A673 (cell line): ENCODE measurements at regions not wholly inside any gene's neighbourhood (a gene's known extent, or its start where the extent isn't known, plus 50 kb on each side); places are given as distances from the start of the nearest gene placed in this dataset.

Experiments
- BruUV-seq: library from RNA; stranded (reverse); fragments of 400-500 nt; replicated peaks from 2 replicates; lab custom pipeline; 2021; lab: Mats Ljungman, UMichigan
- CTCF ChIA-PET: fragments of 300-600 bp; sonication (Branson Sonifier 250); formaldehyde crosslinking; loops from one replicate; lab custom pipeline; 2022; ENCODE audit warnings: antibody characterized with exemption; lab: Charles Lee
- POLR2A ChIA-PET: fragments of 300-600 bp; sonication (Branson Sonifier 250); formaldehyde crosslinking; loops from one replicate; lab custom pipeline; 2022; ENCODE audit warnings: antibody characterized with exemption; ENCODE audit not compliant: low non-redundant PET; lab: Charles Lee
- DNase-seq: peaks from one replicate; pipeline ENCODE4 v3.0.0-alpha.2; 2015; ENCODE audit warnings: low spot score
- H3K27ac ChIP-seq: fragments of 200-600 bp; sonication (generic); 2 replicates; pipeline ENCODE4 v1.5.1; 2016; ENCODE audit warnings: mixed run types, low read depth, mild to moderate bottlenecking, mixed read lengths, antibody characterized with exemption, low read length; ENCODE audit not compliant: poor library complexity, severe bottlenecking
- H3K27me3 ChIP-seq: fragments of 200-600 bp; sonication (generic); replicated peaks from 2 replicates; pipeline ENCODE4 v1.6.1; 2017; ENCODE audit warnings: mixed run types, low read depth, mild to moderate bottlenecking, mixed read lengths, antibody characterized with exemption, low read length; ENCODE audit not compliant: insufficient read depth, poor library complexity
- H3K36me3 ChIP-seq: fragments of 200-600 bp; sonication (generic); 2 replicates; pipeline ENCODE4 v1.6.1; 2016; ENCODE audit warnings: mixed run types, mild to moderate bottlenecking, mixed read lengths, antibody characterized with exemption, low read length; ENCODE audit not compliant: insufficient read depth, poor library complexity, severe bottlenecking
- H3K4me1 ChIP-seq: fragments of 200-600 bp; sonication (generic); 2 replicates; pipeline ENCODE4 v1.6.1; 2017; ENCODE audit warnings: mixed run types, mild to moderate bottlenecking, mixed read lengths, antibody characterized with exemption, low read length; ENCODE audit not compliant: insufficient read depth, poor library complexity, severe bottlenecking
- H3K4me3 ChIP-seq: fragments of 200-600 bp; sonication (generic); 2 replicates; pipeline ENCODE4 v1.5.1; 2016; ENCODE audit warnings: low read depth, mixed run types, mild to moderate bottlenecking, mixed read lengths, low read length; ENCODE audit not compliant: poor library complexity, severe bottlenecking
- H3K9me3 ChIP-seq: fragments of 200-600 bp; sonication (generic); 2 replicates; pipeline ENCODE4 v1.6.1; 2016; ENCODE audit warnings: mixed run types, low read depth, mild to moderate bottlenecking, mixed read lengths, antibody characterized with exemption, low read length; ENCODE audit not compliant: poor library complexity, severe bottlenecking
- EZH2 ChIP-seq: fragments of 200-600 bp; sonication (generic); IDR thresholded peaks from 2 replicates; pipeline ENCODE4 v1.6.1; 2017; ENCODE audit warnings: borderline replicate concordance, low read depth, mild to moderate bottlenecking, mixed read lengths, antibody characterized with exemption, low read length; ENCODE audit not compliant: poor library complexity, severe bottlenecking
- intact Hi-C: fragments of 100-400 bp; cut with micrococcal nuclease; formaldehyde crosslinking; loops from one replicate; pipeline ENCODE4 v1.10.0; 2022; ENCODE audit not compliant: unreplicated experiment
- TF ChIP-seq, protein P1 (sequence below): fragments of 300-800, 200-600 bp; sonication (generic); conservative IDR thresholded peaks from 2 replicates; pipeline ENCODE4 v1.5.1; 2017; ENCODE audit warnings: low read depth, mild to moderate bottlenecking, antibody characterized with exemption, low read length, moderate library complexity, mixed read lengths

DNA sequence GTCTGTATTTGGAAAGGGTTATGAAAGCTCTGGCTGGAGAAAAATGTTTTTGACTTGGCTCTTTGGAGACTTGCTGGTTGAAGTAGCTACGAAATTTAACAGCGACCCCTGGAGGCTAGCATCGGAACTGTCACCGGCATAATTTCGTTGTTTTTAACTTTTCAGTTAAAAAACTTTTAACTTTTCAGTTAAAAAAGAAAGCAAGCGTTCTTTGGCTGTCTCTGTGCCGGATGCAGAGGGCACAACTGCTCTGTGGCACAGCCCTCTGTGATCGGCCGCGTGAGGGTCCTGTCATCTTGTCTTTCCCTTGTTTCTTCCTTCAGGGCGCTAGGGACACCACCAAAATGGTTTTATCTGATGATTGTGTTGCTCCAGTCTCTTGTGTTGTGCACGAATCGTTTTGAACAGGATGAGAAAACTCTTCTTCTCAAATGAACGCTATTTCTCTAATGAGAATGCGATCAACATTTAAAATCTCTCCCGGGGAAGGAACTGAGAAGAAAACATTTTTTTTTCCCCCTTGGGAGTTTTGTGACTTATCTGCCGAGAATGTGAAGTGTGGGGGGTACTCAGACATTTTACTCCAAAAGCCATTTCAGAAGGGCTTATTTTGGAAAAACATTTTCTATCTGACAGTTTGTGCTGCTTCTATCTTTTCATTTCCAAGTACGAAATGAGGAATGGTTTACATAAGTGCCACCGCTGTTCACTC, 57.1 kb downstream of the ADCYAP1 start:
- H3K4me3 ChIP-seq, result no peak overlapping the region
- intact Hi-C loops, result loop anchor here (5.0 kb wide), 1 partner anchor 99 kb away; no protein-coding TSS in a partner anchor
- ChIA-PET POLR2A (no interaction called here), CTCF (interaction anchor here (0.6 to 0.7 kb wide), 2 partner anchors 45 to 65 kb away, joined by 3 read pairs; no protein-coding TSS in a partner anchor)
- peaks cover 79% of the 10 kb centered on the region for H3K27me3 ChIP-seq
- H3K36me3 ChIP-seq, result no peaks in the 10 kb centered on the region
- no TSS peak for BruUV-seq
- H3K27ac ChIP-seq, result no peak overlapping the region
- TF ChIP-seq EZH2, result no peak
- TF ChIP-seq, protein P1, sequence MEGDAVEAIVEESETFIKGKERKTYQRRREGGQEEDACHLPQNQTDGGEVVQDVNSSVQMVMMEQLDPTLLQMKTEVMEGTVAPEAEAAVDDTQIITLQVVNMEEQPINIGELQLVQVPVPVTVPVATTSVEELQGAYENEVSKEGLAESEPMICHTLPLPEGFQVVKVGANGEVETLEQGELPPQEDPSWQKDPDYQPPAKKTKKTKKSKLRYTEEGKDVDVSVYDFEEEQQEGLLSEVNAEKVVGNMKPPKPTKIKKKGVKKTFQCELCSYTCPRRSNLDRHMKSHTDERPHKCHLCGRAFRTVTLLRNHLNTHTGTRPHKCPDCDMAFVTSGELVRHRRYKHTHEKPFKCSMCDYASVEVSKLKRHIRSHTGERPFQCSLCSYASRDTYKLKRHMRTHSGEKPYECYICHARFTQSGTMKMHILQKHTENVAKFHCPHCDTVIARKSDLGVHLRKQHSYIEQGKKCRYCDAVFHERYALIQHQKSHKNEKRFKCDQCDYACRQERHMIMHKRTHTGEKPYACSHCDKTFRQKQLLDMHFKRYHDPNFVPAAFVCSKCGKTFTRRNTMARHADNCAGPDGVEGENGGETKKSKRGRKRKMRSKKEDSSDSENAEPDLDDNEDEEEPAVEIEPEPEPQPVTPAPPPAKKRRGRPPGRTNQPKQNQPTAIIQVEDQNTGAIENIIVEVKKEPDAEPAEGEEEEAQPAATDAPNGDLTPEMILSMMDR, result peak; percentile 96
- peak; percentile 51 for DNase-seq
- no peaks in the 10 kb centered on the region for H3K4me1 ChIP-seq
- H3K9me3 ChIP-seq, result no peaks in the 10 kb centered on the region

DNA sequence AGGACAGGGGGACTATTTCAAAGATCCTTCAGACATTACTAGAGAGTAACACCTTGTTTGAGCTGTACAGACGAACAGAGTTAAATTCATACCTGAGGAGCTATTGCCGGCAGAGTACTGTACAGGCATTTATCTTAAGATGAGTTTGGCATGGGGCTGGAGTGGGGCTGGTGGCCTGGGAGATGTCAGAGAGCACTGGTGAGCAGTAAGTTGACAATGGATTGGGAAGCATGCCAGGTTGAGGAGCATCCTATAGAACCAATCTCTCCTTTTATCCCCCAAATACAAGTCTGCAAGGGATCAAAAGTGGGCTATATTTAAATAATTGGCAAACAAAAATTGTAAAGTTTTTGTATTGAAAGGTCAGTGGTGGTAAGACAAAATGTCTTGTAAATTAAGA, 58.6 kb downstream of the ADCYAP1 start:
- Histone ChIP-seq H3K4me1 (no peaks in the 10 kb centered on the region), H3K9me3 (no peaks in the 10 kb centered on the region), H3K36me3 (no peaks in the 10 kb centered on the region), H3K4me3 (no peak overlapping the region), H3K27me3 (peaks cover 65% of the 10 kb centered on the region), H3K27ac (no peak overlapping the region)
- ChIA-PET CTCF (no interaction called here), POLR2A (no interaction called here)
- BruUV-seq, result no TSS peak
- no peak for TF ChIP-seq EZH2
- TF ChIP-seq, protein P1, result no peak
- intact Hi-C loops, result loop anchor here (5.0 kb wide), 1 partner anchor 101 kb away; no protein-coding TSS in a partner anchor
- DNase-seq, result no peak

DNA sequence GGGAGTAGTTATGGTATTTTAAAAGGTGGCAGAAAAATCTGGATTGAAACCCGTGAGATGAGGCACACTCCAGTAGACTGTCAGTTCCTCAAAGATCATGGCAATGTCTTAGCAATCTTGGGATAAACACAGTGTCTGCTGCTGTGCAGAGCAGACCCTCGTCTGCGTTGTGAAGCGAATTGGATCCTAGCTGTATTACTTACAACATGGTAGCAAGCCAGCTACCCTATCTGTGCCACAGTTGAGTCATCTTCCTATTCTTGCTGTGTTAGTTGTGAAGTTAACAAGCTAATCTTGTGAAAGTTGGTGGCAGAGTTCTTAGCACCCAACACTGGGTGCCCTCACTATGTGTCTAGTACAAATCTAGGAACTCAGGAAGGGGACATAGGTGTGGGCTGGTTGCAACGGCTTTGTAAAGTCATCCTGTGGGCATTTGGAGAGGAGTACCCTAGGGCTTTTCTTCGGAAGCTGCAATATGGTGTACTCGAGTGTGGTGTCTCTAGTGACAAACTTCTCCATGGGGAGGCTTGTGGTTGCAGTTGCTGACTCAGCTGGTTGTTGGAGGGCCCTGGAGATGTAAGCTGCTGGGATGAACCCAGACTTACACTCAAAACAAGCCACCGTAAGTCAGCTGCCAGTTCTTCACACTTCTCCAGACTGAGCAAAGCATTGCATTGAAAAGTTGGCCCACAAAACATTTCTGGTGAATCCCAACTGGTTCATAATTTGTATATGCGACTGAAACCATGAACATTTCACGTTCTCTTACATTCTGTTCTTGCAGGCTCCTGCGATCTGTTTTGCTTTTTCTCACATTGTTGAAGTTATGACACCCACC, 61.5 kb downstream of the ADCYAP1 start:
- ChIA-PET POLR2A (no interaction called here), CTCF (no interaction called here)
- BruUV-seq, result no TSS peak
- Histone ChIP-seq H3K9me3 (no peaks in the 10 kb centered on the region), H3K27ac (no peak overlapping the region), H3K27me3 (peaks cover 42% of the 10 kb centered on the region), H3K36me3 (no peaks in the 10 kb centered on the region), H3K4me1 (no peaks in the 10 kb centered on the region), H3K4me3 (no peak overlapping the region)
- intact Hi-C loops, result no loop called here
- TF ChIP-seq, protein P1, result no peak
- no peak for TF ChIP-seq EZH2
- DNase-seq, result no peak
